ENCODE measurements at regions not wholly inside any gene's neighbourhood (a gene's known extent, or its start where the extent isn't known, plus 50 kb on each side); places are given as distances from the start of the nearest gene placed in this dataset.

- Histone ChIP-seq H3K4me3 (no peak overlapping the region), H3K79me2 (no peaks in the 10 kb centered on the region), H3K9me3 (ENCODE audit: low read depth) (no peaks in the 10 kb centered on the region), H3K4me2 (no peak overlapping the region), H2AFZ (no peak overlapping the region), H3K27me3 (no peaks in the 10 kb centered on the region), H4K20me1 (ENCODE audit: insufficient read depth, poor library complexity, severe bottlenecking) (no peaks in the 10 kb centered on the region), H3K36me3 (replicated peaks; ENCODE audit: insufficient read depth, low read depth) (no peaks in the 10 kb centered on the region), H3K4me1 (ENCODE audit: insufficient read depth) (no peaks in the 10 kb centered on the region), H3K27ac (no peak overlapping the region), H3K9me2 (replicated peaks; ENCODE audit: insufficient read depth) (no peaks in the 10 kb centered on the region)
- DNase-seq (ENCODE audit: low spot score) = no peak
- WGBS (ENCODE audit: low lambda C conversion rate, missing lambda C conversion rate) = 48% methylated on average over 7 of the region's 7 CpGs
- TF ChIP-seq EZH2phosphoT487 (IDR thresholded peaks at IDR 0.05; ENCODE audit: low read depth, severe bottlenecking, unreplicated experiment) (no peak), CTCF (IDR thresholded peaks at IDR 0.05; ENCODE audit: poor library complexity) (no peak)
Observed at GRCh38 chr14:87312169-87312893, 680.7 kb downstream of the GALC start.

GRCh38 chr14:87309557-87309956 lies 683.4 kb downstream of the GALC start:
- Histone ChIP-seq H3K79me2 (no peaks in the 10 kb centered on the region), H3K27ac (no peak overlapping the region), H2AFZ (no peak overlapping the region), H3K4me1 (ENCODE audit: insufficient read depth) (no peaks in the 10 kb centered on the region), H3K4me2 (no peak overlapping the region), H3K4me3 (no peak overlapping the region), H3K27me3 (no peaks in the 10 kb centered on the region), H3K9me3 (ENCODE audit: low read depth) (no peaks in the 10 kb centered on the region), H3K9me2 (replicated peaks; ENCODE audit: insufficient read depth) (no peaks in the 10 kb centered on the region), H3K36me3 (replicated peaks; ENCODE audit: insufficient read depth, low read depth) (no peaks in the 10 kb centered on the region), H4K20me1 (ENCODE audit: insufficient read depth, poor library complexity, severe bottlenecking) (no peaks in the 10 kb centered on the region)
- WGBS (ENCODE audit: low lambda C conversion rate, missing lambda C conversion rate) = 67% methylated on average over 2 of the region's 2 CpGs
- no peak for TF ChIP-seq EZH2 (IDR thresholded peaks at IDR 0.05; ENCODE audit: borderline replicate concordance)
- no peak for DNase-seq (ENCODE audit: low spot score)

GRCh38 chr14:87306409-87307168 lies 686.4 kb downstream of the GALC start:
- TF ChIP-seq CTCF (IDR thresholded peaks at IDR 0.05; ENCODE audit: poor library complexity) = no peak
- no peak overlapping the region for H3K4me2 ChIP-seq

GRCh38 chr14:87305345-87305744 lies 687.6 kb downstream of the GALC start:
- no peaks in the 10 kb centered on the region for H3K9me3 ChIP-seq (ENCODE audit: low read depth)
- H3K27me3 ChIP-seq = no peaks in the 10 kb centered on the region
- no peak overlapping the region for H3K4me2 ChIP-seq
- DNase-seq (ENCODE audit: low spot score) = no peak
- H4K20me1 ChIP-seq (ENCODE audit: insufficient read depth, poor library complexity, severe bottlenecking) = no peaks in the 10 kb centered on the region
- H3K27ac ChIP-seq = no peak overlapping the region
- H3K4me3 ChIP-seq = no peak overlapping the region
- H3K4me1 ChIP-seq (ENCODE audit: insufficient read depth) = no peaks in the 10 kb centered on the region
- WGBS (ENCODE audit: low lambda C conversion rate, missing lambda C conversion rate) = 93% methylated on average over 3 of the region's 3 CpGs
- H3K79me2 ChIP-seq = no peaks in the 10 kb centered on the region
- no peaks in the 10 kb centered on the region for H3K36me3 ChIP-seq (replicated peaks; ENCODE audit: insufficient read depth, low read depth)
- no peak overlapping the region for H2AFZ ChIP-seq
- no peak for TF ChIP-seq EZH2phosphoT487 (IDR thresholded peaks at IDR 0.05; ENCODE audit: low read depth, severe bottlenecking, unreplicated experiment)
- no peak for TF ChIP-seq EZH2 (IDR thresholded peaks at IDR 0.05; ENCODE audit: borderline replicate concordance)
- TF ChIP-seq CTCF (IDR thresholded peaks at IDR 0.05; ENCODE audit: poor library complexity) = no peak
- H3K9me2 ChIP-seq (replicated peaks; ENCODE audit: insufficient read depth) = no peaks in the 10 kb centered on the region

More at GRCh38 chr14:87306409-87307168, 686.4 kb downstream of the GALC start:
- H3K36me3 ChIP-seq (replicated peaks; ENCODE audit: insufficient read depth, low read depth) = no peaks in the 10 kb centered on the region
- H4K20me1 ChIP-seq (ENCODE audit: insufficient read depth, poor library complexity, severe bottlenecking) = no peaks in the 10 kb centered on the region
- H3K27ac ChIP-seq = no peak overlapping the region
- no peak overlapping the region for H3K4me3 ChIP-seq
- no peak for DNase-seq (ENCODE audit: low spot score)
- 100% methylated on average over 1 of the region's 1 CpG for WGBS (ENCODE audit: low lambda C conversion rate, missing lambda C conversion rate)
- no peak overlapping the region for H2AFZ ChIP-seq
- no peaks in the 10 kb centered on the region for H3K27me3 ChIP-seq
- no peaks in the 10 kb centered on the region for H3K9me2 ChIP-seq (replicated peaks; ENCODE audit: insufficient read depth)
- no peaks in the 10 kb centered on the region for H3K9me3 ChIP-seq (ENCODE audit: low read depth)
- H3K79me2 ChIP-seq = no peaks in the 10 kb centered on the region
- no peaks in the 10 kb centered on the region for H3K4me1 ChIP-seq (ENCODE audit: insufficient read depth)

All from hepatocyte (in vitro differentiated cells).